HG03097 (cell line): ENCODE measurements at regions not wholly inside any gene's neighbourhood (a gene's known extent, or its start where the extent isn't known, plus 50 kb on each side); places are given as distances from the start of the nearest gene placed in this dataset.

Experiments used
- ATAC-seq: cut with Tn5 transposase; IDR thresholded peaks from one replicate; pipeline ENCODE4 v1.9.1; 2021; ENCODE audit not compliant: unreplicated experiment, low FRiP score

DNA sequence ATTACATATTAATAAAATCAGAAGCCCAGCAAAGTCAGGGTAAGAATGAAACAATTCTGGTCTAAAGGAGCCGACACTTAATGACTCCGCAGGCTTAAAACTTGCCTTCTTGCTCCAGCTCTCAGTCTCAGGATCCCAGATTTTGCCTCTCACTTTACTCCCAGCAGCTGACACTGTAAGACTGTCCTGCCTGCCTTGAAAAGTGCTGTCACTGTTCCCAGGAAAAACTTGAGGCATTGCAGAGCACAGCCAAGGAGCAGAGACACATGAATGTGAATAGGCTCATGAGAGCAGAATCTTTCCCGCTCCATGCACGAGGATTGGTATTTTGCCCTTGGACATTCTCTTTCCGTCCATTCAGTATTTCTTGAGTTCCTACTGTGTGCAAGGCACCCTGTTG is 457.6 kb upstream of the ZFHX3 start:
- no peak for ATAC-seq

- no peak for ATAC-seq
Observed at GRCh38 chr16:73504591-73505575, 457.0 kb upstream of the ZFHX3 start.

DNA sequence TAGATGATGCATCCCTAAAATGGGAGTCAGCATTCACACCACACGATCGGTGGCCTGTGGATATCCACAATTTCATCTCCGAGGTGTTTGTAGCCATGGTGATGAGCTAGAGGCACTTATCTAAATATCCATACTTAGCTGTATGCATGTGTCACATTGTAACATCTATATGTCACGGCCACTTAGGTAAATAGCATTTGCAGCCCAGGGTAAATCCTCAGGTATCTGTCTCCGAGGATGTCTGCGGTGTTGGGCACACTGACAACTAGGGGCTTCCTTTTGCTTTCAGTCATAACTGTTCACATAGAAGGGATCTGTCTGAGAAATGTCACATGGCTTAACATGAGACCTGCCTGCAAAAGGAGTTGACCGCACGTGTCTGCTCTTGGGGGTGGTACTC is 455.2 kb upstream of the ZFHX3 start:
- no peak for ATAC-seq

- ATAC-seq: no peak
Observed at GRCh38 chr16:73499276-73499675, 451.3 kb upstream of the ZFHX3 start.

GRCh38 chr16:73485880-73486279 is 438.0 kb upstream of the ZFHX3 start:
- ATAC-seq: no peak

- ATAC-seq: no peak
Observed at GRCh38 chr16:73483934-73484711, 436.2 kb upstream of the ZFHX3 start.

GRCh38 chr16:73483076-73483791 is 435.3 kb upstream of the ZFHX3 start:
- ATAC-seq: no peak

DNA sequence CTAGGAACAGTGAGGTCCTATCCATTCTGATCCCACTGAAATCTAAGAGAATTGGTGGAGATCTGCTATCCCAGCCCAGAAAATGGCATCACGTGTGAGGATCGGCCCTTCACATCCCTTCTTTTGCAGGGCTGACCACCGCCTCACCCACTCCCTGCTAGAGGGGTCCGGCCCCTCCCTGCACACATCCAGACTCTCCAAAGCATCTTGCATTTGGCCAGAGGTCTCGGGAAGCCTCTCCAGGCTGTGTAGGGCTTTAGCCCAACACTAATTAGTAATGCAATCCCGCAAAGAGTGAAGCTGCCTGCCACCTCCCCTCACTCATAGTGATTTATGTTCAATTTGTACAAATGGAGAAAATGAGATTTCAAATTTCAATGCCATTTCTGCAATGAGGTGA is 434.4 kb upstream of the ZFHX3 start:
- no peak for ATAC-seq

- ATAC-seq: no peak
Observed at GRCh38 chr16:73480381-73480780, 432.5 kb upstream of the ZFHX3 start.

DNA sequence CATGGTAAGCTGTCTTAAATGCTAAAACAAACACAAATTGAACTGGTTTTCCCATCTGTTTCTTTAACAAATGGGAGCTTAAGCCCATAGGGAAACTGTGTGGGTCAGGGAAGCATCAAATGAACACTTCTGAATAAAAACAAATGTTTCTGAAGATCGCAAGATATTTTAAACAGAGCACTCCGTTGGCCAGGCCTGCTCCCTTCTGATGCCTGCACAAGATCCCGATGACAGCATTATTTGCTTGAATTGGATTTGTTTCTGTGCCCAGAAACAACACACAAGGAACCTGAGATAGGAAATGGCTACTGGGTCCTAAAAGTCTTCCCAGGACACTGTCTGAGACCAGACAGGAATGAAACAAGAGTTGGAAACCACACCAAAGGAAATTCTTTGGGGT is 425.8 kb upstream of the ZFHX3 start:
- no peak for ATAC-seq

DNA sequence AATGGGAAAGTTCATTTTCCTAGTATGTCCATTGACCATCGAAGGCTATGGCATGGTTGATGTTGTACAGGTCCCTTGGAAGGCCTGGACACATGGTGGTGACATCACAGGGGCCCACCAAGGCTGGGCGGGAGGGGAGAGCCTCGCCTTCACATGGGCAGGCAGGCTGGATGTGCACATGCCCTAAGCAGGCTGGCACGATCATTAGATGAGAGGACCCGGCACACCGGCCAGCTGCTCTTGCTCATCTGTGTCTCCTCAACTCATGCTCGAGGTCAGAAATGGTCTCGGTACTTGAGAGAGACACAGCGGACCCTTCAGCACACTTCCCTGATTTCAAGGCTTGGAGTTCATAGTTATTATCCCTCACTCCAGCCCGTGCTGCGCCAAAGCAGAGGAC is 416.9 kb upstream of the ZFHX3 start:
- ATAC-seq: no peak

- no peak for ATAC-seq
Observed at GRCh38 chr16:73459586-73459985, 411.7 kb upstream of the ZFHX3 start.

DNA sequence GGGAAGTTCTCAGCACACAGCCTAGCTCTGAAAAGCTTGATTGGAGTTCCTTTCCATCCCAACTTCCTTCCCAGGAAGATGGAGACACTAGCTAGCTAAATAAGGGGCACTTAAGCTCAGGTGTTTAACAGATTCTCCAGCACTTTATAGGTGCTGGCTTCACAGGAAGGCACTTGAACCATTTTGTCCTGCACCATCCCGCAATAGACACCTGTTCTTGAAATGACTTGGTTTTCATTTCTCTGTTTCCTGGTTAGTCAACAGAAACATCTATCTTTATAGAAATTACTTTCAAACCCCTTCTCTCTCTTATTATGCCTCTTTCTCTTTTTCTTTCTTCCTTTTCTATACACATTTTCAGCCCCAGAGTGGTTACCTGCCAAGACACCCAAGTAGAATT is 409.9 kb upstream of the ZFHX3 start:
- ATAC-seq: no peak

- no peak for ATAC-seq
Observed at GRCh38 chr16:73448970-73449369, 401.0 kb upstream of the ZFHX3 start.

- ATAC-seq: no peak
Observed at GRCh38 chr16:73447846-73448245, 399.9 kb upstream of the ZFHX3 start.

DNA sequence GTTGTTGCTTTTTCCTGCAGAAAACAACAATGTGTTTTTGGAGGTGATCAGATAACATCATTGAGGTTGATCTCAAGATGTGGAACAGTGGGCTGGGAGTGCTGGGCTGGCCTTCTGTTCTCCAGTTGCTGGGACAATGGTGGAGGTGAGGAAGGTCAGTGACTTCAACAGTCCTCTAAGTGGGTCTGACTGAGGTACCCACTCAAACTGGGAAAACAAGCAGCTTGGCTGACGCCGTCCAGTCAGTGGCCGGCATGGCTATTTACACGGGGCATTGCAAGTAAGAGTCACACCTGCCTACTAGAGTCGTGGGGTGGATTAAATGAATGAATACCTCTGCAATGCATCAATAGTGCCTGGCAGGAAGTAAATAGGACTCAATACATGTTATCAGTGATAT is 386.7 kb upstream of the ZFHX3 start:
- no peak for ATAC-seq

GRCh38 chr16:73433731-73434307 is 385.9 kb upstream of the ZFHX3 start:
- no peak for ATAC-seq

GRCh38 chr16:73432850-73433730 is 385.2 kb upstream of the ZFHX3 start:
- ATAC-seq: no peak

- ATAC-seq: no peak
Observed at GRCh38 chr16:73430138-73430537, 382.2 kb upstream of the ZFHX3 start.

- ATAC-seq: no peak
Observed at GRCh38 chr16:73428121-73428520, 380.2 kb upstream of the ZFHX3 start.
